Activated B cell treated with CpG ODN at 0.5 μM for 24 hours (primary cell): ENCODE measurements at regions not wholly inside any gene's neighbourhood (a gene's known extent, or its start where the extent isn't known, plus 50 kb on each side); places are given as distances from the start of the nearest gene placed in this dataset.

Source experiments
- ATAC-seq: fragments of 200-7000 bp; cut with Tn5 transposase; one replicate; pipeline ENCODE4 v1.10.0; 2021; ENCODE audit warnings: low read depth, mild to moderate bottlenecking, moderate library complexity
- CTCF ChIA-PET: fragments of 350-600 bp; sonication (Branson Sonifier 250); formaldehyde crosslinking; loops from one replicate; lab custom pipeline; 2021; ENCODE audit warnings: antibody characterized with exemption; lab: Charles Lee
- POLR2A ChIA-PET: fragments of 350-600 bp; sonication (Branson Sonifier 250); formaldehyde crosslinking; loops from one replicate; lab custom pipeline; 2021; ENCODE audit warnings: antibody characterized with exemption; lab: Charles Lee
- DNase-seq: peaks from one replicate; pipeline ENCODE4 v3.0.0; 2022
- H3K27ac Mint-ChIP-seq: one replicate; pipeline ENCODE4 v1.8.0; 2020; ENCODE audit warnings: mixed read lengths
- H3K27me3 Mint-ChIP-seq: one replicate; pipeline ENCODE4 v1.8.0; 2021; ENCODE audit warnings: mixed read lengths
- H3K36me3 Mint-ChIP-seq: one replicate; pipeline ENCODE4 v1.8.0; 2021; ENCODE audit warnings: low read depth, mixed read lengths
- H3K4me1 Mint-ChIP-seq: one replicate; pipeline ENCODE4 v1.8.0; 2021; ENCODE audit warnings: mixed read lengths
- H3K4me3 Mint-ChIP-seq: one replicate; pipeline ENCODE4 v1.8.0; 2020; ENCODE audit warnings: mild to moderate bottlenecking, mixed read lengths
- H3K9me3 Mint-ChIP-seq: one replicate; pipeline ENCODE4 v1.8.0; 2020; ENCODE audit warnings: mixed read lengths
- intact Hi-C: fragments of 100-400 bp; cut with micrococcal nuclease; formaldehyde crosslinking; loops from one replicate; pipeline ENCODE4 v1.15.1; 2024
- TF ChIP-seq, protein P1 (sequence below): fragments of 200-600 bp; IDR thresholded peaks from one replicate; pipeline ENCODE4 v1.8.0; 2022; ENCODE audit warnings: antibody characterized with exemption, mild to moderate bottlenecking

DNA sequence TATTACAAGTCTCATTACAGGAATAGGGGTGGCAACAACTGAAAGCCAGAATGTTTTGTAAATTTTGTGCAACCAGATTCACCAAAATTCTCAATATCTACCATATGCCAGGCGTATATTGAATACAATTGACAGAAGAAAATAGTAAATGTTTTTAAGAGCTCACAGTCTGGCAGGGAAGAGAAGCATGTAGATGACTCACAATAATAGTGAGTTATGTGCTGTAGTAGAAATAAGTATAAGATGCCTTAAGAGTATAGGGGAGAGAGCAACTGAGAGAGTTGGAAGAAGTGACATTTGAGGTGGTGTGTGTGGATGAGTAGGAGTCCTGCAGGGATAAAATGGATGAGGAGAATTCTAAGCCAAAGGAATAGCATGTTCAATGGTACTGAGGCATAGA lies 170.5 kb upstream of the FGGY start:
- ChIA-PET CTCF (no interaction called here), POLR2A (no interaction called here)
- Mint-ChIP-seq H3K27me3 (no peaks in the 10 kb centered on the region), H3K4me1 (no peaks in the 10 kb centered on the region), H3K27ac (no peak overlapping the region), H3K4me3 (no peak overlapping the region), H3K36me3 (no peaks in the 10 kb centered on the region), H3K9me3 (no peaks in the 10 kb centered on the region)
- ATAC-seq (no peak), DNase-seq (no peak)
- intact Hi-C loops: no loop called here
- TF ChIP-seq, protein P1, sequence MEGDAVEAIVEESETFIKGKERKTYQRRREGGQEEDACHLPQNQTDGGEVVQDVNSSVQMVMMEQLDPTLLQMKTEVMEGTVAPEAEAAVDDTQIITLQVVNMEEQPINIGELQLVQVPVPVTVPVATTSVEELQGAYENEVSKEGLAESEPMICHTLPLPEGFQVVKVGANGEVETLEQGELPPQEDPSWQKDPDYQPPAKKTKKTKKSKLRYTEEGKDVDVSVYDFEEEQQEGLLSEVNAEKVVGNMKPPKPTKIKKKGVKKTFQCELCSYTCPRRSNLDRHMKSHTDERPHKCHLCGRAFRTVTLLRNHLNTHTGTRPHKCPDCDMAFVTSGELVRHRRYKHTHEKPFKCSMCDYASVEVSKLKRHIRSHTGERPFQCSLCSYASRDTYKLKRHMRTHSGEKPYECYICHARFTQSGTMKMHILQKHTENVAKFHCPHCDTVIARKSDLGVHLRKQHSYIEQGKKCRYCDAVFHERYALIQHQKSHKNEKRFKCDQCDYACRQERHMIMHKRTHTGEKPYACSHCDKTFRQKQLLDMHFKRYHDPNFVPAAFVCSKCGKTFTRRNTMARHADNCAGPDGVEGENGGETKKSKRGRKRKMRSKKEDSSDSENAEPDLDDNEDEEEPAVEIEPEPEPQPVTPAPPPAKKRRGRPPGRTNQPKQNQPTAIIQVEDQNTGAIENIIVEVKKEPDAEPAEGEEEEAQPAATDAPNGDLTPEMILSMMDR: no peak

DNA sequence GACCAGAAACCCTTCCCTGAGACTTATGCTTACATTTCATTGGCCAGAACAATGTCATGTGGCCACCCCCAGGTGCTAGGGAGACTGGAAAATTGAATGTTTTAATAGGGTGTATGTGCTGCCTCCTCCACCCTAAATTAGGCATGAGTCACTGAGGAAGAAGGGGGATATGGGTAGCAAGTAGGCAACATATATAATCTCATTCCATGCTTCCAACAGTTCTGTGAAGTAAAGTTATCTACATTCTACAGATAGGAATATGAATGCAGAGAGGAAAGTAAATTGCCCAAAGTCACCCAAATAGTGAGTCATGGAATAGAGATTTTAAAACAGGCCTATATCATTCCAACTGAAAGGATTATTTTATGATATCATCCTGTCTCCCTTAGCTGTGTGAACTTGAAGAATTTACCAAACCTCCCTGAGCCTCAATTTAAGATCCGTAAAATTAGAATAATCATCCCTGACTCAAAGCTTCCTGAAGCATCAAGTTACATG lies 168.6 kb upstream of the FGGY start:
- H3K27ac Mint-ChIP-seq: no peak overlapping the region
- no peaks in the 10 kb centered on the region for H3K9me3 Mint-ChIP-seq
- POLR2A ChIA-PET: no interaction called here
- ATAC-seq (no peak), DNase-seq (no peak)
- no peaks in the 10 kb centered on the region for H3K4me1 Mint-ChIP-seq
- H3K4me3 Mint-ChIP-seq: no peak overlapping the region
- intact Hi-C loops: no loop called here
- TF ChIP-seq, protein P1: no peak
- CTCF ChIA-PET: no interaction called here
- H3K36me3 Mint-ChIP-seq: no peaks in the 10 kb centered on the region
- H3K27me3 Mint-ChIP-seq: no peaks in the 10 kb centered on the region

DNA sequence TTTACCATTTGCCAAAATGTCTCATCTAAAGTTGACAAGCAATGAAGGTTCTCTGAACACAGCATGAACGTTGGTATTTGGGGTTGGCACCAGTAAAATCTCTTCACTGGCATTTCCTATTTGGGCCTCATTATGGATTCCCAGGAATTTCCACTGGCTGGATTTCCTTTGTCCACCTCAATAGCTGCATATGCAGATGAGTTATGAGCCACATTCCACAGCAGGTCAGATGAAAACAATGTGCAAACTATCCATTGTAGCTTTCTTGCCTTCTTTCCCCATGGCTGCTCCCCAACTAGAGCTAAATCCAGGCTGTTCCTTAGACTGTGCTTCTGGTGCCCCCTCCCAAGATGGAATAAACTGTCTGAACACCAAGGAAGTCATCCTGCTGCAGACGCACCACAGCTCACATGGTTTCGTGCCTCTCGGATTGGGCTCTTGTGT lies 168.1 kb upstream of the FGGY start:
- H3K27ac Mint-ChIP-seq: no peak overlapping the region
- ChIA-PET POLR2A (no interaction called here), CTCF (no interaction called here)
- TF ChIP-seq, protein P1: no peak
- no peak overlapping the region for H3K4me3 Mint-ChIP-seq
- ATAC-seq: no peak
- H3K4me1 Mint-ChIP-seq: no peaks in the 10 kb centered on the region
- no peaks in the 10 kb centered on the region for H3K36me3 Mint-ChIP-seq
- H3K9me3 Mint-ChIP-seq: no peaks in the 10 kb centered on the region
- intact Hi-C loops: no loop called here
- H3K27me3 Mint-ChIP-seq: no peaks in the 10 kb centered on the region
- no peak for DNase-seq

DNA sequence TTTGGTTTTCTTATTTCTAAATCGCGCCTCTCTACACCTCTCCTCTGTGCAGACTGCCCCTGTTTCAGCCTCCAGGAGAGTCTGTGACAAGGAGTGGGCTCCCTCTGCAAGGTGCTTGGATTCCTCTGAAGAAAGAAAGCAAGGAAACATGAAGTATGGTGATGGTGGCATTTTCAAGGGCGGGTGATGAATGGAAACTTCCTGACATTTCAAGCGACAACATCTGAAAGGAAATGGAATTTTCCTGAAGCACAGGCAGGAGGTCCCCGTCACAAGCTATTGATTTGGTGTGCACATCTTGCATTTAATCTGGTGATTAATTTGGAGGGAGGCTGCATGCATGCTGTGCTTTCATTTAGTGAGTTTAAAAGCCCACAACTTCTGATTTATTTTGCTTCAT lies 164.6 kb upstream of the FGGY start:
- peaks cover 17% of the 10 kb centered on the region for H3K4me1 Mint-ChIP-seq
- TF ChIP-seq, protein P1: no peak
- H3K9me3 Mint-ChIP-seq: no peaks in the 10 kb centered on the region
- ChIA-PET POLR2A (interaction anchor here (0.8 kb wide), 1 partner anchor 160 kb away, joined by 3 read pairs; no protein-coding TSS in a partner anchor), CTCF (no interaction called here)
- H3K27me3 Mint-ChIP-seq: no peaks in the 10 kb centered on the region
- H3K4me3 Mint-ChIP-seq: no peak overlapping the region
- intact Hi-C loops: no loop called here
- H3K36me3 Mint-ChIP-seq: no peaks in the 10 kb centered on the region
- DNase-seq (no peak), ATAC-seq (no peak)
- no peak overlapping the region for H3K27ac Mint-ChIP-seq

DNA sequence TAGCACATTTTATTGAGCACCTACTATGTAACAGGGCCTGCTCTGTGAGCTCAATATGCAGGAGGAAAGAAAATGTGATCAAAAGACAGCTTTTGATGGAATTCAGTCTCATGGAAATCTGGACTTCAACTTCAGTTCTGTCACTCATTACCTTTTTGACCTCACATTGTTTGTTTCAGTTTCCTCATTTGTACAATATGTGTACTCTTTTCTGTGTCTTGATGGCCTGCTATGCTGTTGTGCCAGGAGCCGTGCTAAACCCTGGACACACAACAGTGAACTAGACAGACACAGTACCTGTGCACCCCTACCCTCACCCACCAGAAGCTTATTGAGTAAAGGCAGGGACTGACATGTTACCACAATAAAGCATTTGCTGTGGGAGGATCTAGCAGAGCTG lies 162.9 kb upstream of the FGGY start:
- DNase-seq: no peak
- ChIA-PET CTCF (no interaction called here), POLR2A (no interaction called here)
- intact Hi-C loops: no loop called here
- Mint-ChIP-seq H3K4me1 (peaks cover 34% of the 10 kb centered on the region), H3K4me3 (no peak overlapping the region), H3K36me3 (no peaks in the 10 kb centered on the region), H3K27me3 (no peaks in the 10 kb centered on the region), H3K9me3 (no peaks in the 10 kb centered on the region), H3K27ac (no peak overlapping the region)
- ATAC-seq: no peak
- TF ChIP-seq, protein P1: no peak
